HG02973 (cell line): ENCODE measurements at regions not wholly inside any gene's neighbourhood (a gene's known extent, or its start where the extent isn't known, plus 50 kb on each side); places are given as distances from the start of the nearest gene placed in this dataset.
"Not testable (repeated sequence)": the region's sequence is repeated elsewhere in the genome, so short reads cannot be mapped to it uniquely, and the experiment has no call there.

Experiments used
- ATAC-seq: cut with Tn5 transposase; IDR thresholded peaks from one replicate; pipeline ENCODE4 v1.9.1; 2021; ENCODE audit warnings: moderate library complexity; ENCODE audit not compliant: unreplicated experiment

DNA sequence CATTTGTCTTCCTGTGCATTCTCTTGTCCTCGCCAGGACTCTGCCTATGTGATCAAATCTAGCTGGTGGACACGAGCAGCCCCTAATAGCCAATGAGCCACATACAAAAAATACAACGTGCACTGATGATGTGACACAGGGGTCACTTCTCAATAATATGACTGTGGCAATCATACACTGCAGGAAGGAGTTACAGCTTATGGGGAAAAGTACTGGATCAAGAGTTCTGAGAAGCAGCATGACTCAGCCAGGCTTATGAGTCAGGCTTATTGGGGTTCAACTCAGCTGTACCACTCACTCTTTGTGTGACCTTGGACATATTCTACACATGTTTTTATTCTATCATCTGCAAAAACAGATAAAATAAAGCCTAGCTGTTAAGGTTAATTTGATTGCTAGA lies 889.4 kb upstream of the TENM4 start:
- ATAC-seq = no peak

DNA sequence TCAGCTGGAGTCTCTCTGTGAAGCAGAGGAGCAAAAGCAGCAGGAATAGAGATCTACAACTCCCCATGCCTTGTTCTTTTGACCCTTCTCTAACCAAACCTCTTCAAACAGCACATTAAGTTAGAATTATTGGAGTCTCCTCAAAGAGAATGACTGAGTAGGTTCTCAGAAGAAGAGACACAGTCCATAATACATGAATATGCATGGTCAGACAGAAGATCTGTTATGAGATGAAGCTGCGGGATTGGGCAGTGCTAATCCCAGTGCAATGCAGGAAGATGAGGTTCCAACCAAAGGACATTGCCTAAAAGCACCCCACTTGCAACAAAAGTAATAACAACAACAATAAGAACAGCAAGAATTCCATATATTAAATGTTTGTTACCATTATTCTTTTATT lies 887.9 kb upstream of the TENM4 start:
- no peak for ATAC-seq

DNA sequence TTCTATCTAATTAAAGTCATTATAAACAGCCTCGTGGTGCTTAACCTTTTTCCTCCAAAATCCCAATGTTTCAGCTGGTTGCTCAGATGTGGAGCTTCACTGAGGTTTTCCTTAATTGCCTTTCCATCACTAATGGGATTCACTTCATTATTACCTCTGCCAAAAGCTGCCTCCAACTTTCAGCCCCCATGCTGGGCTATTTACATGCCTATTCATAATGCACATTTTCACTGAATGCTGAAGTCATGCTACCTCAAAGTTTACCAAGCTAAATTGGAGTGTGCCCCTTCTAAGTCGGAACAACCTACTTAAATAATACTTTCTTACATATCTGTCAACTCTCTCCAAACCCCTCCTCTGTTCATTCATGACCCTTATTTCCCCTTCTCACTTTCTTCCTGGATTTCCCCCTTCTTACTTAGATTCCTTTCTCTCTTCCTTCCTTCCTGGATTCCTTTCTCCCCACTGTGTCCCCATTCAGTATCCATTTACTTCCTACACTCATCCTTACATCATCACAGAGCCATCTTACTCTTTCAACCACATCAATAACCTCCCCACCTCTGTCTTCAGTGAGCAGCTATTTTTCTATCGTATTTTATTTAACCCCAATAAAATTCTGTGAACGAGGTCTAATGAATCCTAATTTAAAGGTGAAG lies 887.3 kb upstream of the TENM4 start:
- no peak for ATAC-seq

DNA sequence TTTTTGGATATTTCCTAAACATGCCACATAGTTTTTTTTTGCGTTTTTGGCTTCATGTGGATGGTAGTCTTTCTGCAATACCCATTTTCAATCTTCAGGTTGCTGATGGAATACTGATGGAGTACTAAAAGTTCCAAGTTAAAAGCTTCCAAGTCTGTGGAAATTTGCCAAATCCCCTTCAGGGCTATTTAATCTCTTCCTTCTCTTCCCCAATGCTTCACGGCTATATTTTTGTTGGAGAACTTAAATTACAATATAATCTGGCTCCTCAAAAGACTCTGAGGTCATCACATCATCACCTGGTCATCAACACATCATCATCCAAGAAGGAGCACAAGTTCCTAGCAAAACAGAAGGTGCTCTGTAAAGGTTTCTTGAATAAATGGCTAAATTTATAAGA lies 881.0 kb upstream of the TENM4 start:
- no peak for ATAC-seq

DNA sequence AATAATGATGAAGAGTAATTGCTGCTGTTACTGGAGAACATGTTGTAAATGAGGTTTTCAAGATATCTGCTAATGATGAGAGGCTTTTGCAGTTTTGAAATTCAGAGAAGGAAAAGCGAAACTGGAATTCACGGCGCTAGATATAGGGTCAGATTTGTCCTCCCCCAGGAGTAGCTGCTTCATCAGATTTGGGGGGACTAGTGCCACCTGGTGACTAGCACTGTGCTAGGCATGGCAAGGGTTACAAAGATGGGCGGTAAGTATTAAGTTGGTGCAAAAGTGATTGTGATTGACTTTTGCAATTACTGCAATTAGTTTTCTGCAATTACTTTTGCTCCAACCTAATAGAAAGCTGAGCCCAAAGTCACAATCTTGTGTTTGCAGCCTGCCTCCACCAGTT lies 879.9 kb upstream of the TENM4 start:
- no peak for ATAC-seq

GRCh38 chr11:80320226-80320625 lies 879.4 kb upstream of the TENM4 start:
- ATAC-seq = no peak

DNA sequence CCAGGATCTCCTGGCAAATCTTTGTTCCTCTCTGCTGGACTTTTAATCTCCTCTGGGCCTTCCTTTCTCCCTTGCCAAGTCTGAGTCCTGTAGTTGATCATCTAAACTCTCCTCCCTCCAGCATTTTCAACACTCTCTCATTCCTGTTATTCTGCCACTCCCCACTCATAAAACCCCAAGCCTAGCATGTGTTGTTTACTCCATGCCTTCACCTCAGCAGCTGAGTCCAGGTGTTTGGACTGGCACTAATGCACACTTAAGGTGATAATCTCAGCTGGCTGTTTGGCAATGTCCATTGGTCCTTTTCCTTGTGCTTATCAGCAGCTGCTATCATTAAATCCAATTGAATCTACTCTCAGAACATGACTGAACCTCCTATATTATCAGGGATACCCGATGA lies 876.8 kb upstream of the TENM4 start:
- ATAC-seq = no peak

- ATAC-seq = no peak
Measured at GRCh38 chr11:80315200-80315599, 874.4 kb upstream of the TENM4 start.

DNA sequence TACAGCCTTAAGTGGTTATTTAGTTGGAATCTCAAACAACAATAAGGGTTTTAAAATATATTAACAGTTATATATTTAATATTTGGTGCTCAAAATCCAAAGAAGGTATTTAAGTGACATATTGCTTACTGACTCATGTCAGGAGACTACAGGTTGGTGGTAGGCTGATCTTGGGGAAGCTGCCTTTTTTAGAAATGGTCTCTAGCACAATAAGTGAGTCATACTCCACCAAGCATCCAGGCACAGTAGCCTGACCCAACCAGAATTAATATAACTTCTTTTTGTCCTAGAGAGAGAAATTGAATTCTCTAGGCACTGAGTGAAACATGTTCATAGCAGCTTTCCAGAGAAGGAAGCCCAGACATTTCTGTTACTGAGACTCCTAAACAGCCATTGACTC lies 868.5 kb upstream of the TENM4 start:
- ATAC-seq = no peak

DNA sequence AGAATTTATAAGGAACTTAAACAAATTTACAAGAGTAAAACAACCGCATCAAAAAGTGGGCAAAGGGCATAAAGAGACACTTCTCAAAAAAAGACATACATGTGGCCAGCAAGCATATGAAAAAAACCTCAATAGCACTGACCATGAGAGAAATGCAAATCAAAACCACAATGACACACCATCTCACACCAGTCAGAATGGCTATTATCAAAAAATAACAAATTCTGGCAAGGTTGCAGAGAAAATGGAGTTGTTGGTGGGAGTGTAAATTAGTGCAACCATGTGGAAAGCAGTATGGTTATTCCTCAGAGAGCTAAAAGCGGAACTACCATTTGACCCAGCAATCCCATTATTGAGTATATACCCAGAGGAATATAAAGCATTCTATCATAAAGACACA lies 866.8 kb upstream of the TENM4 start:
- no peak for ATAC-seq

- ATAC-seq = no peak
Measured at GRCh38 chr11:80297858-80298632, 857.2 kb upstream of the TENM4 start.

GRCh38 chr11:80293293-80293692 lies 852.5 kb upstream of the TENM4 start:
- no peak for ATAC-seq

DNA sequence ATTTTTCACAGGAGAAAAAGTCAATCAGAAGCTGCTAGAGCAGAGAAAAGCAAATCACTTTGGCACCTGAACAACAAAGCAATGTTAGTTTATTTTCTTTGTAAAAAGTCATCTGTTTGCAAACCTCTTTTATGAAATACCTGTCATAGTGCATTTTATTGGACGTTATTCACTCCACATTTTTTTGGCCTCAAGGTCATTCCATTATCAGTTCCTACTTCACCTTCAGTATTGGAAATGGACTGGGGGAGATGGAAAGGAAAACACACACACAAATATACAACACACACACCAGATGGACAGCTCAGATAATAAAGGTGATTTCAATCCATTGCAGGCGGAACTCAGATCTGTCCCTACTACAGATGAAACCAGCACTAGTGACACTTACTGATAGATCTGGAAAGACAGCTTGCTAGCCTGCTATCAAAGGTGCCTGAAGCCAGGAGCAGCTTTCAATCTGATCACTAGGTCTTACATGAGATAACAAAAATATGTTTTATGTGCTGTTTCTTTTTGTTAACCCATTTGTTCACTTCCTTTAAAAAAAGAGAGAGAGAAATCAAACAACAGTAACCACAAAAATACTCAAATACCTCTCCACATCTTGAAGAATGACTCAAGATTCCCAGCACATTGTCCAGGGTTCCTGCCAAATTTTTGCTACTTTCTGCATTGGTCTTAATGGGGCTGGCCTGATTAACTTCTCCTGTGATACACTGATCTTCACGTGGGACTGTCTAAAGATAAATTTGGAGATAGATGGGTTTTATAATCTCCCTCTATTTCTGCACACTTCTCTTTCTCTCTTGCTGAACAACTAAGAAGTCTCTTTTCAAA lies 844.3 kb upstream of the TENM4 start:
- no peak for ATAC-seq

- no peak for ATAC-seq
Measured at GRCh38 chr11:80282643-80283042, 841.8 kb upstream of the TENM4 start.

DNA sequence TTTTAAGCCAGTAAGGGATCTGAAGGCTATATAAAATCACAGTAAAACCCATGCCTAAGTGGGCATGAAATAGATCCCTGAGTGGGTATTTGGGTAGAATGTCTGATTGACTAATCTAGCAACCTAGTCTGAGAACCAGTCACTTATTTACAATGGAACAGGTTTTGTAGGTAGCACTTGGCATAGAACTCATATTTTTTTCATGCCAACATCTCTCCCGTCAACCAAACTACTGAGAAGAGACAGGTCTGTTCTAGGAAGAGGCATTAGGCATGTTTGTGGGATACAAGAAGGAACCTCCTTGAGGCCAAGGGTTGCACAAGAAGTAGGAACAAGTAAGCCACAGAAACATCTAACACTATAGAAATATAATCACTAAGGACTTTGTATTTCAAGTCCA lies 840.4 kb upstream of the TENM4 start:
- no peak for ATAC-seq

GRCh38 chr11:80280737-80281136 lies 839.9 kb upstream of the TENM4 start:
- ATAC-seq = no peak

DNA sequence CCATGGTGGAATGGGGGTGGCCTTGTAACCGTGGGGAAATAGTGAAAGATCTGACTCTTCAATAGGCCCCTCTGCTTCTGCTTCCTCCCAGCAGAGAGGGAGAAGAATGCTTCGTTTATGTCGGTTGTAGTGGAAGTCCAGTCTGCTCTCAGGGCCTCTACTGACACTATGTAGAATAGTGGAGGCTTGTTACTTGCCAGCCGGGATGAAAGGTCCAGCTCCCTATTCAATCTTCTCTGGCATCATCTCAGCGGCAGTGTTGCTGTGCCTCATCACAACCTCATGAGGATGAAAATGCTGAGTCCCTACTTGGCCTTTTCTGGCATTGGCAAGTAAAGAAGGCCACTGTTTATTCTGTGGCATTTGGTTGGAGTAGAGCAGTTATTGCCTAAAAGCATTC lies 820.9 kb upstream of the TENM4 start:
- no peak for ATAC-seq

- not testable (repeated sequence) for ATAC-seq
Measured at GRCh38 chr11:80257319-80258015, 816.6 kb upstream of the TENM4 start.

GRCh38 chr11:80255021-80255420 lies 814.2 kb upstream of the TENM4 start:
- ATAC-seq = no peak

- ATAC-seq = no peak
Measured at GRCh38 chr11:80241766-80242165, 800.9 kb upstream of the TENM4 start.

- ATAC-seq = no peak
Measured at GRCh38 chr11:80240245-80240644, 799.4 kb upstream of the TENM4 start.
